Stimulated activated CD4-positive, alpha-beta T cell treated with anti-CD3 and anti-CD28 coated beads, Interleukin-1b, Interleukin-23, amount 100 ng/mL, for 1 hour (primary cell): ENCODE measurements at regions not wholly inside any gene's neighbourhood (a gene's known extent, or its start where the extent isn't known, plus 50 kb on each side); places are given as distances from the start of the nearest gene placed in this dataset.

Experiments used
- DNase-seq, 2 donors: peaks; one replicate each; pipeline ENCODE4 v3.0.0-alpha.2; 2020; ENCODE audit warnings: low read depth in 2 of 2

DNA sequence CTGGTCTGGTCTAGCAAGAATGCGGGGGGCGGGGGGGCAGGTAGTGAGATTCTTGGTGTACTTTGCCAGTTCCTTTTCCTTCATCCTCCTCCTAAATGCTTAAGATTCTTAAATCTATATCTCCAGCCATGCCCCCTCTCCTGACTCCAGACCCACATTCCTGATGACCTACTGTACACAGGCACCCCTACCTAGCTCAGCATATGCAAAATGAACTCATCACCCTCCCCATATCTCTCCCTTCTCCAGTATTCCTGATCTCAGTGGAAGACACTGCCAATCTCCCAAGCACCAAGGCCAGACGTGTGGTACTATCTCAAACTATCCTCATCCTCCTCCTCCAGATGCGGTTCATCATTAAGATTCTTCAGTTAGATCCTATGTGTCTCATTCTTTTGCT is 215.8 kb downstream of the SPTSSA start:
- DNase-seq: no peak

DNA sequence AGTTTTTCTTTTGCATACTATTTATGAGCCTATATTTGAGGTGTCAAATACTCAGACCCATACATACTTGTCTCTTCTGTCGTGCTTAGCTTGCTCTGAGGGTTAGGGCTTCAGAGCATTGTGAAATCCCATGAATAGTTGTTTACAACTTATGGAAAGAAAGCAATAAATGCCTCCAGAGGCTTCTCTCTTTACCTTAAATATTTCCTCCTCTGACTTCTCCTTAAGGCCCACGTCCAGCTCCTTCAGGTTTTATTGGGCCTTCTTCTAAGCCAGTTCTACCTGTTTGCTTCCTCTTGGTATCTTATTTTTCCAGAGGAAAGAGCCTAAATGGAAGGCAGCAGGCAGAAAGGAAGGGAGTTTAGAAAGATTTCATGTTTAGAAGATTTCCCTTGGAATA is 218.6 kb downstream of the SPTSSA start:
- DNase-seq: no peak

DNA sequence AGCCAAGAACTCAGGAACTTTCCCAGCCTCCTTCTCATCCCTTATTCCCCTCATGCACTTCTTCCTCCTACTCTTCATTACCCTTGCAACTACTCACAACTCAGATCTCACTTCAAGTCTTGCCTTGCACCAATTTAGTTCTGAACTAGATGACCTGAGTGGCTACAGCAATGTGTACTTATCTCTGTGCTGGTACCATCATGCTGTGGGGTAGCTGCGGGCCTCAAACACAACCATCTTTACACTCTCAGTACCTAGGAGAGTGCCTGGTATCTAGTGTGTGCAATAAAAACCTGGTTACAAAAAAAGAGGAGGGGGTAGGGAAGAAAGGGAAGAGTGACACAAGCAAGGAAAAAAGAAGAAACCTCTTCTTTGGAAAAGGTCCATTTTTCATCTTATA is 219.0 kb downstream of the SPTSSA start:
- DNase-seq: no peak

DNA sequence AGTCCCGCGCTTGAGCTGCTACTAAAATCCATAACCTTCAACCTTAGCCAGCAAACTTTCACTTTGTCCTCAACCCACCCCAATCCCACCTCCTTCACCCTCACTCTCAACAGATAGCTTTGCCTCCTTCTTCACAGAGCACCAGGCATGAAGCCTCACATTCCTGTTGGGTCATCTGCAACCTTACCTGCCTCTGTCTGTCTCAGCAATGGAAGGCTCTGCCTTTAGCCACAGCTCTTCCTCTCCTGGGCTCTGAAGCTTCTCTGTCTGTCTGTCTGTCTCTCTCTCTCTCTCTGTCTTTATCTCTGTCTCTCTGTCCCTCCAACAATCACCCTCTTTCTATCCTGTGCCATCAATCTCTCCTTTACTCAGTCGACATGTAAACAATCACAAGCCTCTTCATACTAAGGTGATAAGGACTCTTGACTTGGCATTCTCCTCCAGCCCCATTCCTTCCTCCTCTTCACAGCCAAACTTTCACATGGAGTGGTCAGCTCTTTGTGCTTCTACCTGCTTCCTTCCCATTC is 220.8 kb downstream of the SPTSSA start:
- no peak for DNase-seq

DNA sequence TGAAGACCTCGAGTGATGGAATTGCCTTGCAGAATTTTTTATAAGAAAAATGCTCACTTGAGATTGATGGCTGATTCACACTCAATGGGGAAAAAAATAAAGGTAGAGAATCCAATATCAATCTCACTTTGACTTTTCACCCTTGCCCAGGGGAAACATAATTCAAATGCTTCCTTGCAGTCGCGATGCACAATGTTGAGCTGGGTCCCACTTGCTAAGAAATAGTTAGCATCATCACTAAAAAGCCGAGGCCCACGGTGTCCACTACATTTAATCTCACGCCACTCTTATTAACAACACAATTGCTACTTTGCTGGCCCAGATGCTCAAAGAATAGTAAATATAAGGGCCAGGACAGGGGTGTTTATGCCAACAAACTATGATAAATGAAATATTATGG is 223.4 kb downstream of the SPTSSA start:
- DNase-seq: no peak

DNA sequence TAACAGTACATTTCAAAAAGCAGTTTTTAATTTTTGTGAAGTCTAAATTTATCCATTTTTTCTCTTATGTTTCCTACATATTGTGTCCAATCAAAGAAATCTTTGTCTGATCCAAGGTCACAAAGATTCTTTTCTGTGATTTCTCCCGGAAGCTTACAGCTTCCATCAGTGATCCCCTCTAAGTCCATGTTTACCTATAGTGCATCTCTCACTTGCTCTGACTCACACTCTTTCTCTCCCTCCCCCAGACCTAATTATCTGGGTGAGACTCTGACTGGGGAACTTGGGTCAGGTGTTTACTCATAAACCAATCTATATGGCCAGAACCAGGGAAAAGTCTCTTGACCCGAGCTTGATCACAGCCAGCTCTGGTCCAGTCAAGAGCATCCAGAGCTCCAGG is 224.4 kb downstream of the SPTSSA start:
- no peak for DNase-seq

DNA sequence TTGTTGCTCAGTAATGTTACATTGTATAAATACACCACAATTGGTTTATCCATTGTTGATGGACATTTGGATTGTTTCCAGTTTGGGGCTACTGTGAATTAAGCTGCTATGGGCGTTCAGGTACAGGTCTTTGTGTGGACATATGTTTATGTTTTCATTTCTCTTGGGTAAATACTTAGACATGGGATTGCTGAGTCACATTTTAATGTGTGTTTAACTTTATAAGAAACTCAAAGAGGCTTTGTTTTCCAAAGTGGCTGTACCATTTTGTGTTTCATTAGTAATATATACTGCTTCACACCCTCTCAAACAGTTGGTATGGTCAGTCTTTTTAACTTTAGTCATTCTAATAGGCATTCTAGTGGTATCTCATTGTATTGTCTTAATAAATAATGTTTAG is 225.0 kb downstream of the SPTSSA start:
- DNase-seq: no peak

DNA sequence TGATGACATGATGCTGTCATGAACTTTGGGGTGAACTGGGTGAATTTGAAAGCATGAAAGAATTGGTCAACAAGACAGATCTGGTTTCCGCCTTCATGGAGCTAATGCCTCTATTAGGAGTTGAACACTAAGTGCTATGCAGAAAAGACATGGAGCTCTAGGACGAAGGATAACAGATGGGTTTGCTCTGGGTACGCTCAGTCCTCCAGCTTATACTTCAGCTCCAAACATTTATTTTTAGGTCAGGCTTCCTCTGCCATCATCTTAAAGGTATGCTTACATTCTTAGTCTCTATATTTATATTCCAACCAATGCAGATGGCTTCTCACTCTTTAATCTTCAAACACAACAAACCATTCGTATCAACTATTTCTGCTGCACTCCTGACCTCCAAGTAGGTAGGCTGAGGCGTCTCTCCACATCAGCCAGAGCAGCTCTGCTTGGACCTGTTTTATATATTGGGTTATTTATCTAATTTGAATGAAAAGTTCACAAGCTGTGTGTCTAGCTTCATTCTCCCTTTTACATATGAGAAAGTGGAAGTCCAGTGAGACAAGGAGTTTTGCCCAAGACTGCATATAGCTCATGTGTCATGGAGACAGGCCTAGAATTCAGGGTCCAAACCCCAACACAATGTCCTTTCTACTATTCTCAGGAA is 226.3 kb downstream of the SPTSSA start:
- no peak for DNase-seq

DNA sequence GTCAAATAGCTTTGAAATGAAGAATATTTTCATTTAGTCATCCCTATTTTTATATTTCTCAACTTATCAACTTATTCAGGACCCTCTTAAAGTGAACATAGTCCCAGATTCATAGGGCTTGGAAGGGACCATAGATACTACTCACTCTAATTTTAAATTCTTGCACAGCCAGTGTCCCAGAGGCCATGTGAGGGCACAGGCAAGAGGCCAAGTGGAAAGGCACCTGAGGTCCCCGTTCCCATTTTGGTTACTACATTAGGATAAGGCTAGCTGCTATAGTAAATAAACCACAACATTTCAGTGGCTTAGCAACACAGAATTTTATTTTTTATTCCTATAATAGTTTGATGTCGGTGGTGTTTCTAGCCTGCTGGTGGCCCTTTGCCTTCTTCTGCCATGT is 227.8 kb downstream of the SPTSSA start:
- DNase-seq: no peak

DNA sequence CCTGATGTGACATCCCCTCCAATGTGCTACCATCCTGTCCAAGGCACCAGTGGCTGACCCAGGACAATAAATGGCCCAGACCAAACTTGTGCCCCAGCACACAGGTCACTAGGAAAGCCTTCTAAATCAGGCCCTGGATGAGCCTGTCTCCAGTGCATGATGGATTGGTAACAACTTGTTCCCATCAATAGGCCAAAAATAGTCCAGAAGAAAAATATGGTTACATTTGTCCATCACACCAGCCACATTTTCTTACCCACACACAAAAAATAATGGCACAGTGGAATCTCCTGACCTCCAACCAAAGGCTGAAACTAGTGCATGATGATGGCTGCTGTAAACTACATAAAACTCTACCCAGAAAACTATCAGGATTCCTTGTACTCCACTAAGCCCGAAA is 228.4 kb downstream of the SPTSSA start:
- no peak for DNase-seq

DNA sequence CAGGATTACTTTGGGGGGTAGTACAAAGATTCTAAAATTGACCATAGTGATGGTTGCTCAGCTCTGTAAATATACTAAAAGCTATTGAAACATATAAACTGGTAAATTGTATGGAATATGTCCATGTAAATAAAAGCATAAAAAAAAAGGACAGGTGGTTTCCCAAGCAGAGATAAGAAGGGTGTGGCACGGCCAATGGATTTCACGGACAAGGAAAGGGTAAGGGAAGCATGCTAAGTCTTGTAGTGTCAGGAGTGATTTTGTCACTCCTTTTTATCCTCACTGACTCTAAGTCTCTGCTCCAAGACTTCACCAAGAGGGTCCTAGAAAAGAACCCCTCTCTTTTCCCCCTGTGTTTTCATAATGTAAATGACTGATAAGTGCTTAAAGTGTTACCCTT is 229.2 kb downstream of the SPTSSA start:
- DNase-seq: no peak

DNA sequence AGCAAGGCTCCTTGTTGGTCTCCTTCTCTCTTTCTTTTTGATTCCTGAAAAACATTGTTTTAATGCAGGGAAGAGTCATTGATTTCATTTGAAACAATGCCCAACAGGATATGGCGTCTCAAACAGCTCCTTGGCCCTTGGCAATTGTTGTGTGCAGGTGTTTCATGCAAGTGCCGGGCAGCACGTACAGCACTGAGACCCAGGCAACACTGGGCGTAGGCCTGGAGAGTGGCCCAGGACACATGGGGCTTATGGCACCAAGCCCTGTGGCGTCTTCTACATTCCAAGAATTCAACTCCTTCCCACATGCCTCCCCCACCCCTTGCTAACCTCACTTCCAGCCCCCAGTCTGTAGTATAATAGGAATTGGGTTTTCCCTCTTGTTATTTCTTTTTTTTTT is 230.4 kb downstream of the SPTSSA start:
- no peak for DNase-seq

DNA sequence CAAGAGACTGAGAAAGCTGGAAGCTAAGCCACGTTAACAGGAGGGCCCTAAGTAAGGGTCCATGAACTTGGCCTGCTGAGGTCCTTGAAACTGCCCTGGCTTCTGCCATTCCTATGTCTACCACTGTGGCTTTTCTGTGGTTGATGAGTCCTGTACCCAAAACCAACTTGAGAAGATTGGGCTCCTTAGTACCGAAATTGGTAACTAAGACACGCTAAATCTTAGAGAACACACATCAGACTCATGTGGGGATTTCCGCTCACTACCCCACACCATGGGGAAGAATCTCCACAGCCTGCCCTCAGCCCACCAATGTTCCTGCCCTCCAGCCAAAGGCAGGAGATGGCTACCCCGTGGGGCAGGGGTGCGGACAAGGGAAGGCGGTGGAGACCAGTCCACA is 232.9 kb downstream of the SPTSSA start:
- no peak for DNase-seq

DNA sequence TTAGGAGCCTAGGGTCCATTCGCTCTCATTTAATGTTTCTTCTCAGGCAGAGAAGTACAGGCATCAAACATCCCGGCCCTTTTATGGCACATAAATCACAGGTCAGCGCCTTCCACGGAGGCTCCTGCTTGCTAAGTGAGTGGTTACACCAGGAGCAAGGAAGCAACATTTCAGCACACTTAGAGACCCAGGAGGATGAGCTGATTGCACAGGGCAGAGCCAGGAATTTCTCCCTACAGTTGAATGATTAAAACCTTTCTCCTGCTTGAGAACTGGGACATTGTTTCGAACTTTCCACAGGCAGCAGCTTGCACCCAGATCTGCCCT is 233.4 kb downstream of the SPTSSA start:
- no peak for DNase-seq

DNA sequence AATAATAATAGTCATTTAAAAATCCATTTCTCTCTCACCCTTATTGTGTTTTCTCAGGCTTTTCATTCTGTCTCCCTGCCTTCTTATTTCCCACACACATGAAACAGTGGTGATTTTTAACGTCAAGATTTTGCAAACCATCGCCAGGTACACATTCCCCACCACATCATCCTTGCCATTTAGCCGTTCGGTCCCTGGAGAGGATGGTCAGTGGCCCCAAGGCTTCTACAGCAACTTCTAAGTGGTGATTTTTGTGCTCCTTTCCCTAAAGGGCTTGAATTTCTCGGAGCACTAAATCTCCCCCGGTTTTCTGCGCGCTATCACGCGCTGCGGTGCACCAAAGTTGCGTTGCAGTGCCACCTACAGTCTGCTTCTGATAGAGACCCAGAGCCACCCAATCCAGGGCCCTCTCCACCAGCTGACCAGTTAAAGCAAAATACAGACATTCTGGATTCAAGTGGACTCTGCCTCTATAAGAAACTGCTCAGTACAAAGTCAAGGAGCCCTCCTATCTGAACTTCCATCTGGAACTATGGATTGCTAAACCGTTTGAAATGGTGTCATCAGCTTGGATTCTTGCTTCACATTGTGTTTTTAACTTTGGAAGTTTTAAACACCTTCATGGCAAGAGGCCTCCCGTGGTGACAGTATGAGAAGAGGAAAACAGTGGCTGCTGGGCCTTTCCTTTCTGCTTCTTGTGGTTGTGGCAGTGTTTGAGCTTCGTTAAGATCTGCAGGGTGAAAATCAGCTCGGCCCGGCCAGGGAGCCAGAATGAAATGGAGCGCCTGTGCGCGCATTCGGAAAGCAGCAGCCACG is 234.0 kb downstream of the SPTSSA start:
- peak in 1 of 2 donors; percentile 29 for DNase-seq

DNA sequence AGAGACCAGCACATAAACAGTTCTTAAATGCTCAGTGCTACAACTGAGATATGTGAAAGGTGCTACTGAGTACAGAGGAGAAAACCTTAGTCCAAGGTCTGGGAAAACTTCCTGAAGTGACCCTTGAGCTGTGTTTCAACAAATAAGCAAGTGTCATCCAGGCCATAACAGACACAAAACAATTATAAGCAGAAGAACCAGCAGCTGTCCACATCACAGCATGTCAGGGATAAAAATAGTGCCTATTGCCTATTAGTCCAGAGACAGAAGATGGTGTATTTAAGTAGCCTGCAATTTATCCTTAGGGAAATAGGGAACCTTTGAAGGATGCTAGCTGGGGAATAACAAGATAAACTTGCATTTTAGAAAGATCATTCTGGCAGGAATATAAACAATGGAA is 237.8 kb downstream of the SPTSSA start:
- no peak for DNase-seq

DNA sequence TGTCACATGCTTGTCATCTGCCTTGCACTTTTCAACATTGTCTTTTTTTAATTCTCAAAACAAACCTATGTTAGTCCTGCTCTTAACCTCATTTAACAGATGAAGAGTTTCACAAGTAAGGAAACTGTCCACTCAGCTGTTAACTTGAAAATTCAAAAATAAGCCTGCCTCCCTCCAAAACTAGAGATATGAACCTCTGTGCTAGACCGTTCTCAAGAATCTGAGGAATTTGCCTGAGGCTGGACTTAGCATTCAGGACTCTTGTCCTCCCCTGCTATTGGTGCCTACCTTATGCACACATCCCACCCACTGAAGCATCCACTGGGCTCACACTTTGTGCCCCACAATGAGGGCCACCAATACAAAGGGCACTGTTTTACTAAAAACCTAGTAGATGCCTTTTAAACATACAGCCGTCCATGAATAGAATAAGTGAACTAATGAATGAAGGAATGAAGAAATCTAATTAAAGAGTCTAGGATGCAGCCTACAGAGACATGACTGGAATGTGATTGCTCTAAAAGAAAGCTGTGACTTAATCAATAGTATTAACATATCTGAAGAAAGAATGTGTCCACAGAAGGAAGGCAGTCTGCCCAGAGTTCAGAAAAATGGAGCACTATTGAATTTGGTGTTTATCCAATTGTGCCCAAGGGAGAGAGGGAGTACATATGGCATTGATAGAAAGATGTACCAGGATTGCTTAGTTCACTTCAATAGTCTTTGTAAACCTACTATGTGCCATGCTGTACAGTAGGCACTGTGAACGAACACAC is 238.5 kb downstream of the SPTSSA start:
- no peak for DNase-seq

DNA sequence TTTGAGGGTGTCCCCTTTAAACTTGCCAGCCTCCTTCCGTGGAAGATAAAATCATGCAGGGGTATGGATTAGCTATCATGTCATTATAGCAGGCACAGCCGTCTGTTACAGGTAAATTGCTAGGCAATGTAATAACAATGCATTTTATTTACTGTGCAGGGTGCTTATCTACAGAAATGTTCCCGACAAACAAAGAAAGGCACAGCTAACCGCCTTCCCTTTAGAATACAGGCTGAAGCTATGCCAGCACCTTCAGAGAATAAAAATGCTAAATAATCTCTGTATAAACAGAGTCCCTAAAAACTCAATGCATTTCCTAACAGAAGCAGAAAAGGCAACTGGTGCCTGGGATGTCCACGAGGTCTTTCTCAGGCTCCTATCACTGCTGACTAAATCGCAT is 239.2 kb downstream of the SPTSSA start:
- DNase-seq: no peak

DNA sequence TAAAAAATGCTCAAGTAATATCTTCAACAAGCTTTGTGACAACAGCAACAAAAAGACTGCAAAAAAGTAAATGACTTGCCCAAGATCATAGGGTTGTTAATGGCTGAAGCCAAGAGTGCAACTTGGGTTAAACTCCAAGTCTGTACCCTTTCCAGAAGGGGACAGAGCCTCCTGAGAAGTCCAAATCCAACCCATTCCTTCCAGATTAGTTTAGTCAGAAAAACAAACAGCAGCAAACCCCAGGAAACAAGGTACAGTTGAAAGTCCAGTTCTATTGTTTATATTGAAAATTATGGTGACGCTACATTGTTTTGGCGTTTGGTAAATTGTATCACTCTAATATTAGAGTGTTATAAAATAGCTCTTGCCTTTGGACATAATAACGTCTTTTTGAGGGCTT is 239.9 kb downstream of the SPTSSA start:
- no peak for DNase-seq

DNA sequence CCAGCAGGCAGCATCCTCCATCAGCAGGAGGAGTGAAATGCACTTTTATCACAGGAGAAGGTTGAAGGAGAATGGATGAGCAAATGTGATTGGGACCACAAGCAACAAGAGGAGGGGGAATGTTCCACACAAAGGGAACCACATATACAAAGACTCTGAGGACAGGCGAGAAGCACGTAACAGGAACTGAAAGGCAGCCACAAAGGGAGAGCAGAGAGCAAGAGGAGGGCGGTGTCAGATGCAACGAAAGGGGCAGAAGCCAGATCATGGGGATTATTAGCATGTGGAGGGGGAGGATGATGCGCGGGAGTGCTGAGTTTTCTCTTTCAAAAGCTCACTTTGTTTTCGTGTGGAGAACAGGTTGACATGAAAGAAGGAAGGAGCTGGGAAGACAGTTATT is 241.1 kb downstream of the SPTSSA start:
- no peak for DNase-seq

DNA sequence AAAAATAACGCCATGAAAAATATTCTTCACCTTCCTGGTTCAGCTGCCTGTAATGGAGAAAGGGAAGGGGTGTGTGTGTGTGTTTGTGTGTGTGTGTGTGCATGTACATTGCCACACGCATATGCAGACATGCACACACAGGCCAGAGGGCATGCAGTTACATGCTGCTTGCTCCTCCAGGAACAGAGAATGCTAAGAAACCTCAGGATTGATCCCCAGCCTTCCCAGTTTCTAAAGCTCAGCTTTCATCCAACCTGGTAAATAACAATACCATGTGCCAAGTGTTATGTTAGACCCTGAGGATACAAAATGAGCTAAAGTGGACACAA is 241.7 kb downstream of the SPTSSA start:
- DNase-seq: no peak

DNA sequence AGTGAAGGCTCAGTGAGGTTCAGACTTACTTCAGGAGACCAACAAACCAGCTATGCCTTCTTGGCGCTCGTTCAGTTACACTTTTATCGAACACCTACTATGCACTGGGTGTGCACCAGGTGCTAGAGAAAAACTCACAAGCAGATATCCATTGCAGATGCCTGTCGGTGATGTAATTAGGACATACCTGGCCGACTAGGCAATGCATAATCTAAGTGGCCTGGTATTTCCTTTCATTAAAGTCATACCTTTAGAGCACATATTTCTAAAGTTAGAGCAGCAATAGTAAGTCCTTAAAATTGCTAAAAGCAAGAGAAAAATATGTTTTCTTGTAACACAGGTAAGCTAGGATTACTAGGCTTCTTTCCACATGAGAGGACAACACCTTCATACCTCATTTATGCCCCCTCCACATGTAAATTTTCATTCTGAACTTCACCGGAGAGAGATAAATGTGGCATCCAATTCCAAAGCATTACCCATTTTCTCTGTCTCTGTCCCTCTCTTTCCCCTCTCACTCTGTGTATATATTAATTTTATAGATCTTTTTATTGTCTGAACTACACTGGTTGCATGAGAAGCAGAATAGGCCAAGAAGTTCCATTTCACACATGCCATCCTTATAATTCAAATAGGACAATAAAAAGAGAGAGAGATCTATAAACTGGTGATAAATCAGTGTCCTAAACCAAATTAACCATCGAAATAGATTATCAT is 242.2 kb downstream of the SPTSSA start:
- no peak for DNase-seq
